GM18502 (cell line): ENCODE measurements at regions not wholly inside any gene's neighbourhood (a gene's known extent, or its start where the extent isn't known, plus 50 kb on each side); places are given as distances from the start of the nearest gene placed in this dataset.
"Not testable (repeated sequence)": the region's sequence is repeated elsewhere in the genome, so short reads cannot be mapped to it uniquely, and the experiment has no call there.

Experiments used
- ATAC-seq: cut with Tn5 transposase; IDR thresholded peaks from one replicate; pipeline ENCODE4 v1.9.1; 2021; ENCODE audit warnings: mild to moderate bottlenecking; ENCODE audit not compliant: unreplicated experiment, poor library complexity

- no peak for ATAC-seq
These were observed 238.1 kb upstream of the IRAK1BP1 start for GRCh38 chr6:78629154-78629721.

GRCh38 chr6:78629836-78630235 lies 237.5 kb upstream of the IRAK1BP1 start:
- no peak for ATAC-seq

- no peak for ATAC-seq
These were observed 235.4 kb upstream of the IRAK1BP1 start for GRCh38 chr6:78631976-78632375.

GRCh38 chr6:78639111-78640110 lies 227.9 kb upstream of the IRAK1BP1 start:
- ATAC-seq = no peak

GRCh38 chr6:78643976-78644375 lies 223.4 kb upstream of the IRAK1BP1 start:
- ATAC-seq = not testable (repeated sequence)

GRCh38 chr6:78646542-78647415 lies 220.6 kb upstream of the IRAK1BP1 start:
- not testable (repeated sequence) for ATAC-seq

- not testable (repeated sequence) for ATAC-seq
These were observed 201.5 kb upstream of the IRAK1BP1 start for GRCh38 chr6:78665819-78666218.

GRCh38 chr6:78666764-78667163 lies 200.6 kb upstream of the IRAK1BP1 start:
- ATAC-seq = no peak

- ATAC-seq = no peak
These were observed 197.2 kb upstream of the IRAK1BP1 start for GRCh38 chr6:78670156-78670555.

GRCh38 chr6:78670802-78671201 lies 196.5 kb upstream of the IRAK1BP1 start:
- no peak for ATAC-seq

GRCh38 chr6:78676069-78677007 lies 191.0 kb upstream of the IRAK1BP1 start:
- ATAC-seq = not testable (repeated sequence)

GRCh38 chr6:78688668-78689067 lies 178.7 kb upstream of the IRAK1BP1 start:
- ATAC-seq = no peak

GRCh38 chr6:78693835-78694234 lies 173.5 kb upstream of the IRAK1BP1 start:
- no peak for ATAC-seq

GRCh38 chr6:78694628-78695027 lies 172.7 kb upstream of the IRAK1BP1 start:
- ATAC-seq = not testable (repeated sequence)

- ATAC-seq = no peak
These were observed 166.4 kb upstream of the IRAK1BP1 start for GRCh38 chr6:78700991-78701390.

- ATAC-seq = no peak
These were observed 165.9 kb upstream of the IRAK1BP1 start for GRCh38 chr6:78701407-78701806.

- no peak for ATAC-seq
These were observed 158.3 kb upstream of the IRAK1BP1 start for GRCh38 chr6:78709021-78709420.

GRCh38 chr6:78713564-78713963 lies 153.8 kb upstream of the IRAK1BP1 start:
- no peak for ATAC-seq

GRCh38 chr6:78744144-78744543 lies 123.2 kb upstream of the IRAK1BP1 start:
- ATAC-seq = no peak
